Activated naive CD8-positive, alpha-beta T cell treated with anti-CD3 and anti-CD28 coated beads for 36 hours (primary cell): ENCODE measurements at regions not wholly inside any gene's neighbourhood (a gene's known extent, or its start where the extent isn't known, plus 50 kb on each side); places are given as distances from the start of the nearest gene placed in this dataset.
A peak's percentile ranks its signal among the peaks of the same experiment; 100 is the strongest.

Experiments used
- DNase-seq: peaks from one replicate; pipeline ENCODE4 v3.0.0; 2021
- H3K27ac Mint-ChIP-seq: one replicate; pipeline ENCODE4 v1.8.0; 2022; ENCODE audit warnings: mild to moderate bottlenecking, moderate library complexity, mixed read lengths
- H3K27me3 Mint-ChIP-seq: one replicate; pipeline ENCODE4 v1.8.0; 2022; ENCODE audit warnings: mild to moderate bottlenecking, mixed read lengths
- H3K36me3 Mint-ChIP-seq: one replicate; pipeline ENCODE4 v1.8.0; 2021; ENCODE audit warnings: mild to moderate bottlenecking, mixed read lengths
- H3K4me1 Mint-ChIP-seq: one replicate; pipeline ENCODE4 v1.8.0; 2021; ENCODE audit warnings: mixed read lengths
- H3K4me3 Mint-ChIP-seq: one replicate; pipeline ENCODE4 v1.8.0; 2022; ENCODE audit warnings: mild to moderate bottlenecking, moderate library complexity, mixed read lengths
- H3K9me3 Mint-ChIP-seq: one replicate; pipeline ENCODE4 v1.8.0; 2022; ENCODE audit warnings: mixed read lengths

DNA sequence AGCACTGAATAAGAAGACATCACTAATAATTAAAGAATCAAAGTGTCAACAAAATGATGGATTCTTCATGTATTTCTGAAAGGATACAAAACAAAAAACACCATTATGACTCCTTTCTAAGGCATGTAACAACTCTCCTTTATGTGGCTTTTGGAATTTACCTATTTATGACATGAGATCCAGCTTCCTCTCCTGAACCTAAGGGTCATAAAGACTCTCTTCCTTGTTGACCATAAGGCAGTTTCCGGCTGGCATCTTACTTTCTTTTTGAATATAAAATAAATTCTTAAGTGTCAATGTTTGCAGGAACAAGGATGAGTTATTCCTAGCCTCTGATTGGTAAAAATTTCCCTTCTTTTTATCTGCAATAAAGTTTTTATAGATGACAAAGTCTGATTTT, 111.1 kb upstream of the GRPR start:
- DNase-seq: no peak

DNA sequence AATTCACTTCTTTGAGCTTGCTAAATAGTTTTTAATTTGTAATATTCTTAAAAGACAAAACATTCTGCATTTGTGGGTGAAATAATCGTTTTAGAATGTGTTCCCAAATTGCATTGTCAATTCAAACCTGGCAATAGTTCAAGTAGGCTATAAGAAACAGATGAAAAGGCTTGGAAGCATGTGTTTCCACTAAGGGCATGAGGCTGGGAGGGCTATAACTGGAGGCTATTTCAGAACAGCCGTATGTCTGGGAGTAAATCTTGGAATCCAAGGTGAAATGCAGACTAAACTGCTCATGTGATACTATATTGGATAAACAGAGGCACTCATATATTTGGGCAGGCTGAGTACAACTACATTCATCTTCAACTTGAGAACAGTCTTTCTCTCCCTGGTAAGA, 117.4 kb upstream of the GRPR start:
- Mint-ChIP-seq H3K9me3 (no peaks in the 10 kb centered on the region), H3K27ac (no peak overlapping the region), H3K4me3 (no peak overlapping the region), H3K36me3 (no peaks in the 10 kb centered on the region), H3K4me1 (no peaks in the 10 kb centered on the region), H3K27me3 (peaks cover 4% of the 10 kb centered on the region)
- no peak for DNase-seq

More for the DNA sequence above, 111.1 kb upstream of the GRPR start:
- H3K9me3 Mint-ChIP-seq: no peaks in the 10 kb centered on the region
- no peaks in the 10 kb centered on the region for H3K27me3 Mint-ChIP-seq
- H3K4me1 Mint-ChIP-seq: no peaks in the 10 kb centered on the region
- H3K36me3 Mint-ChIP-seq: no peaks in the 10 kb centered on the region
- H3K27ac Mint-ChIP-seq: no peak overlapping the region
- no peak overlapping the region for H3K4me3 Mint-ChIP-seq

DNA sequence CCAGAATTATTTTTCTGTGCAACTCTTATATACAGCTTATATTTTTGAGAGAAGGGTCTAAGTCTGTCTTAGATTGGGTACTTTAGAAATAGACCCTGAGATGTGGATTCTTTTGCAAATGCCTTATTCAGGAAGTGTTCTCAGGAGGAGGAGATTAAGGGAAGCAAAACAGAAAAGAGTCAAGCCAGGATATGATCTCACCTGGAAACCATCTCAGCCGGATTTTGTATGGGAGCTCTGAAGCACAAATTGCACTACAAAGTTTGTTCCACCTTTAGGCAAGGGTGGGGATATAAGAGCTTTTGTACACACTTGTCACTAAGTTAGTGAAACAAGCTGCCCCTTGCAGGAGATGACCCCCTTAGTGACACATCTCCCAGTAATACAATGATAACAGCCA, 121.2 kb upstream of the GRPR start:
- no peaks in the 10 kb centered on the region for H3K9me3 Mint-ChIP-seq
- H3K4me1 Mint-ChIP-seq: no peaks in the 10 kb centered on the region
- no peak overlapping the region for H3K4me3 Mint-ChIP-seq
- no peak overlapping the region for H3K27ac Mint-ChIP-seq
- DNase-seq: no peak
- H3K27me3 Mint-ChIP-seq: peaks cover 4% of the 10 kb centered on the region
- no peaks in the 10 kb centered on the region for H3K36me3 Mint-ChIP-seq

DNA sequence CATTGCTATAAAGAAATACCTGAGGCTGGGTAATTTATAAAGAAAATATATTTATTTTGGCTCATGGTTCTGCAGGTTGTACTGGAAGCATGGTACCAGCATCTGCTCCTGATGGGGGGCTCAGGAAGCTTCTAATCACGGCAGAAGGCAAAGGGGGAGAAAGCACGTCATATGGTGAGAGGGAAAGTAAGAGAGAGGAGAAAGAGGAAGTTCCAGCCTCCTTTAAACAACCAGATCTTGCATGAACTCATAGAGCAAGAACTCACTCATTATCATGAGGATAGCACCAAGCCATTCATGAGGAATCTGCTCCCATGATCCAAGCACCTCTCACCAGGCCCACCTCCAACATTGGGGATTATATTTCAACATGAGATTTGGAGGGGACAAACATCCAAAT, 125.0 kb upstream of the GRPR start:
- Mint-ChIP-seq H3K9me3 (peaks cover 5% of the 10 kb centered on the region), H3K36me3 (no peaks in the 10 kb centered on the region), H3K4me3 (no peak overlapping the region), H3K27me3 (peaks cover 9% of the 10 kb centered on the region), H3K27ac (no peak overlapping the region), H3K4me1 (no peaks in the 10 kb centered on the region)
- no peak for DNase-seq

DNA sequence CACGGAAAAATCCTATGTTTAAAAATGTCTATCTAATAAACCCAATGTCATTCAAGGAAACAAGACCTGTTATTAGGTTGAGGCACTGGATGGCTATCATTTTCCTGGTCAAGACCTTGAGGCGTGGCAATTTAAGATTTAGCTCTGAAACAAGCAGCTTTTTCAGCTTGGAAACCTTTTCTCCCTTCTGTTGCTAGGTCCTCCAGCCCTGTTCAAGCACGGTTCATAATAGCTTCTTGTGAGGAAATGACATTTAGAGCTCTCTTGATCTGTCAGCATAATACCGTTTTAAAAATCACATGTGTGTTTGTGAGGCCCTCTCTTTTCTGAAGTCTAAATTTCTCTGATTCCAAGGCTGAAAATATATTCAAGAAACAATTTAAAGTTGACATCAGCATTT, 133.6 kb upstream of the GRPR start:
- Mint-ChIP-seq H3K4me3 (no peak overlapping the region), H3K4me1 (peaks cover 4% of the 10 kb centered on the region), H3K27me3 (peaks cover 4% of the 10 kb centered on the region), H3K9me3 (peaks cover 9% of the 10 kb centered on the region), H3K36me3 (peaks cover 2% of the 10 kb centered on the region), H3K27ac (no peak overlapping the region)
- DNase-seq: no peak

DNA sequence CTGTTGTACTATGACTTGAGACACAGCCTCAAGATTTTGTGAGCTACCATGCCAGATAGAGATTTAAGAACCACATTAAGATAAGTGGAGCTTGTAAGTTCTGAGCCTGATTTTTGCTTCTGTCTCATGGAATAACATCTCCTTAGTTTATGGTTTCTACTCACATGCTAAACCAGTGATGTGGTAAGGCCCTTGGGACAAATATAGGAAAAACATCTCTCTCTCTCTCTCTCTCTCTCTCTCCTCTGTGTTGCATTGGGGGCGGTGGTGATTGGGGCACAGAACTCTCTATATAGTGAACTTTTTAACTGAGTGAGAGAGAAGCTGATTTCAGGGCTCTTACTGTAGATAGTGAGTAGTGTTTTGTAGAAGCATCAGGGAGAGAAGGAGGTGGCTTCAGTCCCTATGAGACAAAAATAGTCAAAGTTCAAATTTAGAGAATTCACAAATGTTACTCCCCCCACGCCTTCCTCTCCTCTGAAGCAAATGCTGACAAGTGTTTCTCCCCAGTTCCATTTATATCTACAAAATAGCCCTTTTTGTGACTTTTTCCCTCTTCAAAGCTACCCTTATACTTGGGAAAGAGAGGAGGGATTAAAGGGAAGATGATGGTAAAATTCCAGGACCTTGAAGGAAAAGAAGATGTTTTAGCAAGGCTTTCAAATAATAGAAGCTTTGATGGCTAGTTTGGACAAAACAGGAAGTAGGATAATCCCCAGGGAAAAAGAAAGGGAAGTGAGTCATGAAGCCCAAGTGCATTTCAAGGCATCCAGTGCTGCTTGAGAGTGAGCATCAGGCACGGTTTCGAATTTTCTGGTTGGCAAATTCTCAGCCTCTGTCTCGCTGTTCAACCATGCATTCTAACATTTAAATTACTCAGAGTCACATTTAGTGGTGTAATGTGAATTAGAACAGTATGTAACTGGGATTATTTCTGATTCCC, 134.3 kb upstream of the AP1S2 start:
- peaks cover 4% of the 10 kb centered on the region for H3K4me1 Mint-ChIP-seq
- no peak overlapping the region for H3K4me3 Mint-ChIP-seq
- H3K36me3 Mint-ChIP-seq: peaks cover 2% of the 10 kb centered on the region
- H3K9me3 Mint-ChIP-seq: peaks cover 6% of the 10 kb centered on the region
- H3K27me3 Mint-ChIP-seq: peaks cover under 1% of the 10 kb centered on the region
- H3K27ac Mint-ChIP-seq: no peak overlapping the region
- DNase-seq: no peak

DNA sequence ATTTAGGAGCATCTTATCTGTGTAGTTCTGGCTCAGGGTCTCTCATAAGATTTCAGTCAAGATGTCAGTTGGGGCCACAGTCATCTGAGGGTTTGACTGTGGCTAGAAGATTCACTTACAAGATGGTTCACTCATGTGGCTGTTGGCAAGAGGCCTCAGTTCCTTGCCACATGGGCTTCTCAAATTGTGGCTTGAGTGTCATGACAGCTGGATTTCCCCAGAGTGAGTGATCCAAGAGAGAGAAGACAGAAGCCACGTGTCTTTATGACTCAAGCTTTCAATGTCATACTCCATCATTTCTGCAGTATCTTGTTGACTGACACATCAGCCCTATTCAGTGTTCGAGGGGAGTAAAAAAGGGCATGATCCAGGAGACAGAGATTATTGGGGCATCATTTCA, 131.3 kb upstream of the AP1S2 start:
- H3K4me3 Mint-ChIP-seq: no peak overlapping the region
- no peak overlapping the region for H3K27ac Mint-ChIP-seq
- H3K27me3 Mint-ChIP-seq: no peaks in the 10 kb centered on the region
- peaks cover 6% of the 10 kb centered on the region for H3K9me3 Mint-ChIP-seq
- peaks cover 4% of the 10 kb centered on the region for H3K4me1 Mint-ChIP-seq
- DNase-seq: peak; percentile 11
- H3K36me3 Mint-ChIP-seq: peaks cover 2% of the 10 kb centered on the region

DNA sequence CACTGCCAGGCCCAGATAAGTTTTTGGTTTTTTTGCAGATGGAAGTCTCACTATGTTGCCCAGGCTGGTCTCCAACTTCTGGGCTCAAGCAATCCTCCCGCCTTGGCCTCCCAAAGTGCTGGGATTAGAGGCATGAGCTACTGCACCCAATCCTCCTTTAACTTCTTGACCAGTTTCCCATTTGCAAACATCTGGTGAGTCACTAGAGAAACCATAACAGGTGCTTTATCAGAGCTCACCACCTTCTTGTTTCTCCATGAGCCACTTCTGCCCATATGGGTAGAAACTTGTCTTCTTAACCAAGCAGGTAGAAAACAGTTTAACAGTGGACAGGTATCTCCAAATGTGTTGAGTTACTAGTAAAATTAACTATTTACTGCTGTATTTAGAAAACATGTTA, 128.4 kb upstream of the AP1S2 start:
- Mint-ChIP-seq H3K4me1 (peaks cover 4% of the 10 kb centered on the region), H3K27ac (no peak overlapping the region), H3K4me3 (no peak overlapping the region), H3K9me3 (peaks cover 6% of the 10 kb centered on the region), H3K27me3 (no peaks in the 10 kb centered on the region), H3K36me3 (peaks cover 2% of the 10 kb centered on the region)
- DNase-seq: no peak

DNA sequence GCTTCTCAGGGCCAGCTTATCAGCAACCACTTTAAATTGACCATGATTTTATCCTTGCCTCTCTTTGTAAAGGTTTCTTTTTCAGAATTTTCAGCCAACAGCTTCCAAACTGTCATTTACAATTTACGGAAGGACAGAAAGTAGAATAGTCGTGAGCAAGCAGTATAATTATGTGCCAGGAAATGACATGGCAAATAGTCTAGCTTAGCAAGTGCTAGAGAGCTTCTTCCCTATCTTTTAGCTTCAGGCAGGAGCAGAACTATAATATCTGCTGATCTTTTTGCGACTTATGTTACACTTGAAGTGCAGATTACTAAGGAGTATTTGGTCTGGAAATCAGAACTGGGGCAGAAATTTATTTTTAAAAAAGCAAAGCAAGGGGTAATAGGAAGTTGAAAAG, 123.0 kb upstream of the AP1S2 start:
- Mint-ChIP-seq H3K36me3 (no peaks in the 10 kb centered on the region), H3K4me3 (no peak overlapping the region), H3K4me1 (peaks cover 6% of the 10 kb centered on the region), H3K27ac (no peak overlapping the region), H3K27me3 (no peaks in the 10 kb centered on the region), H3K9me3 (no peaks in the 10 kb centered on the region)
- no peak for DNase-seq

DNA sequence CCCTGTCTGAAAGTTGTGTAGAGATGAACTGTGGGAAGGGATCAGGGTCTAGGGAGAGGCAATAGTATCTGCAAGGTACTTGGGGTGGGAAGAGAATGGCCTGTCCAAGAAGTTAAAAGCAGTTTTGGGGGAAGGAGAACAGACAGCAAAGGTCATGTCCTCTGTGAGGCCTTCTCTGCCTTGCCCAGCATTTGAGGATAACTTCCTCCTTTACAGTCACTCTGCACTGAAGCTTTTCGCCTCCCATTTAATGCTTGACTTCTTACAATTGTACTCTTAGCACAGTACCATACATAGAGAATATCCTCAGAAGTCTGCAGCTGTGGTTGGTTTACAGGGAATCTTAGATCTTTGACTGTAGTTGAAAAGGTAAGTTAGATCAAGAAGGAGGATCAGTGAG, 121.8 kb upstream of the AP1S2 start:
- no peaks in the 10 kb centered on the region for H3K36me3 Mint-ChIP-seq
- no peak for DNase-seq
- H3K9me3 Mint-ChIP-seq: no peaks in the 10 kb centered on the region
- H3K4me3 Mint-ChIP-seq: no peak overlapping the region
- no peaks in the 10 kb centered on the region for H3K27me3 Mint-ChIP-seq
- H3K27ac Mint-ChIP-seq: no peak overlapping the region
- peaks cover 7% of the 10 kb centered on the region for H3K4me1 Mint-ChIP-seq

DNA sequence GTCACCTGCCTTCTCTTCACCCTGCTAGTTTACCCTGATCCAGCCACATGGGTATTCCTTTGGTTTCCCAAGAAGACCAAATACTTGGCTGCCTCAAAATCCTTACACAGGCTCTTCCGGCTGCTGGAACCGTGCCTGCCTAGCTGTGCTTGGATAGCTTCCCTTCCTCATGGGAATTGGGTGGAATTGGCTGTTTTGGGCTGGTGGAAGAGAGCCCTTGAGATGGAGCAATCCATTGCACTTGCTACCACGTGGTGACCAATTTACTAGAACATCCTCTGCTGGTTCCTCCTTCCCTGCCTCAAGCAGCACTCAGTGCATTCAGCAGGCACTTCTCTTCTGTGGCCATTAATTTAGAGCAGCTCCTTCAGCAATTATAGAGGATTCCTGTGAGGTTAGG, 119.3 kb upstream of the AP1S2 start:
- Mint-ChIP-seq H3K4me1 (peaks cover 7% of the 10 kb centered on the region), H3K27ac (no peak overlapping the region), H3K27me3 (no peaks in the 10 kb centered on the region), H3K36me3 (no peaks in the 10 kb centered on the region), H3K4me3 (no peak overlapping the region), H3K9me3 (no peaks in the 10 kb centered on the region)
- DNase-seq: no peak

DNA sequence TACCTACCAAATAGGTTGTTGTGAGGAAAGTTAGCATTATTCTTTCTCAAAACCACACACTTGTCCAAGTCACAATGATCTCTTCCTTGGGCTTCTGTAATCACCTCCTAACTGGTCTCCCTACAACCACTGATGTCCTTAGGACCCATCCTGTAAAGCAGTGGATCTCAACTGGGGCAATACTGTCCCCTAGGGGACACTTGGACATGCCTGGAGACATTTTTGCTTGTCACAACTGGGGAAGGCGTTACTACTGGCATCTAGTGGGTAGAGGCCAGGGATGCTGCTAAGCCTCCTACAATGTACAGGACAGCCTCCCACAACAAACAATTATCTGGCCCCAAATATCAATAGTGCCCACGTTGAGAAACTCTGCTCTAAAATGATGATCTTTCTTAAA, 118.7 kb upstream of the AP1S2 start:
- H3K9me3 Mint-ChIP-seq: no peaks in the 10 kb centered on the region
- no peaks in the 10 kb centered on the region for H3K36me3 Mint-ChIP-seq
- no peak overlapping the region for H3K4me3 Mint-ChIP-seq
- no peak overlapping the region for H3K27ac Mint-ChIP-seq
- H3K27me3 Mint-ChIP-seq: no peaks in the 10 kb centered on the region
- peak; percentile 3 for DNase-seq
- peaks cover 7% of the 10 kb centered on the region for H3K4me1 Mint-ChIP-seq

DNA sequence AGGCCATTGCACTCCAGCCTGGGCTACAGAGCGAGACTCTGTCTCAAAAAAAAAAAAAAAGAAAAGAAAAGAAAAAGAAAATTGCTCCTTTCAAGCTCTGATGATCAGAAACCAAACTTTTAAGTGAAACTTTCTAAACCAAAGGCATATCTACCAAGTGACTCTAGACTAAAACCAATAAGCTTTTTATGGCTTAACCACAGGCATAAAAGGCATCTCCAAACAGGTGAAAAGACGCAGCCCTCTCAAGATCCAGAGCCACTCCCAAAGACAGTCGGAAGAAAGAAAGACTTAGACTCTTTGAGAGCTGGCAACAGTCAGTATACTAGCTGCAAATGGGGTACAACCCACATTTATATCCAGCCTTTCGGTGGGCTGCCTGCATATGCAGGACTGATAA, 117.1 kb upstream of the AP1S2 start:
- DNase-seq: no peak
- H3K27me3 Mint-ChIP-seq: no peaks in the 10 kb centered on the region
- H3K9me3 Mint-ChIP-seq: no peaks in the 10 kb centered on the region
- H3K27ac Mint-ChIP-seq: no peak overlapping the region
- H3K4me1 Mint-ChIP-seq: peaks cover 6% of the 10 kb centered on the region
- no peak overlapping the region for H3K4me3 Mint-ChIP-seq
- H3K36me3 Mint-ChIP-seq: no peaks in the 10 kb centered on the region

DNA sequence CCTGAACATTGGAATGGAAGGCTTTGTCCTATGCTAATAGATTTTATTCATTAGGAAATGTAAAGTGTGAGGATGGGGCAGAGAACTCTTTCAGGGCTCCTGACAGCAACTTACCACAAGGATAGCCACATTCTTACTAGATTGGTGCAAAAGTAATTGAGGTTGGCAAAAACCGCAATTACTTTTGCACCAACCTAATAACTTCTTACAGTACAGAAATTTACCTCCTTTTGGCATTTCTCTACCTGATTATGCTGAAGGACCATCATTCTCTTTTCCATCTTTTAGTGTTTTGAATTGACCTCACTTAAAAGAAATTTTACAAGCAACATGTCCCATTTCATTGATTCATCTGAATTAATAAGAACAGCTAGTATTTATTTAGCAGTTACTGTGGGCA, 109.2 kb upstream of the AP1S2 start:
- no peaks in the 10 kb centered on the region for H3K9me3 Mint-ChIP-seq
- no peaks in the 10 kb centered on the region for H3K36me3 Mint-ChIP-seq
- H3K27me3 Mint-ChIP-seq: no peaks in the 10 kb centered on the region
- no peaks in the 10 kb centered on the region for H3K4me1 Mint-ChIP-seq
- H3K4me3 Mint-ChIP-seq: no peak overlapping the region
- H3K27ac Mint-ChIP-seq: no peak overlapping the region
- no peak for DNase-seq

DNA sequence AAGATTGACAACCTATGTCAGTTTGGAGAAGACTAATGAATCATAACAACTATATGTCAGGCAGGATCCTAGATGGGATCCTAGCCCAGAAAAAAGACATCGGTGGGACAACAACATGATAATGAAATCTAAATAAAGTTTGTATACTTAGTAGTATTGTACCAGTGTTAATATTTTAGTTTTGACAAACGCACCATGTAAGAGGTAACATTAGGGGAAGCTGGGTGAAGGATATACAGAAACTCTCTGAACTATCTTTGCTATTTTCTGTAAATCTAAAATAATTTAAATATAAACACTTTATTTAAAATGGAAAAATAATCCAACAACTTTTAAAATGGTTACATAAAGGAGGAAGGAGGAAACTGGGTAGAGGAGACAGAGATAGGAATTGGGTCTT, 105.6 kb upstream of the AP1S2 start:
- no peak overlapping the region for H3K4me3 Mint-ChIP-seq

DNA sequence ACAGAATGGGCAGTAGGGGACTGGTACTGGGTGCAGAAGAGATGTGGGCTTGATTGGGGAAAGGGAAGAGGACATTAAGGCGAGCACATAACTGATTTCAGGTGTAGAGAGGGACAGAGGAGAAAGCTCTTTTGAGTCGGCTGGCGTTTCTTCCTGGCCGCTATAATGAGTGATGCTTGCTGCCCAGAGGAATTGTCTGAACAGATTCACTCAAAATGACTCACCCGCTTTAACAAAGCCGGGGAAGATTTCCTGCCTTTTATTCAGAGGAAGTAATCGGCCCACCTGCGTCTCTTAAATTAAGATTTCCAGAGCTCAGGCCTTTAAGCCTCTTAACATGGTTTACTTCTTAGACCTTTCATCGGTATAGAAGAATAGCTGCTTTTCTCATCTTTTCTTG, 102.1 kb upstream of the AP1S2 start:
- Mint-ChIP-seq H3K36me3 (no peaks in the 10 kb centered on the region), H3K4me3 (no peak overlapping the region)

More for the DNA sequence above, 105.6 kb upstream of the AP1S2 start:
- Mint-ChIP-seq H3K27me3 (no peaks in the 10 kb centered on the region), H3K27ac (no peak overlapping the region), H3K36me3 (no peaks in the 10 kb centered on the region), H3K4me1 (no peaks in the 10 kb centered on the region), H3K9me3 (no peaks in the 10 kb centered on the region)
- DNase-seq: no peak

More for the DNA sequence above, 102.1 kb upstream of the AP1S2 start:
- no peaks in the 10 kb centered on the region for H3K27me3 Mint-ChIP-seq
- DNase-seq: no peak
- no peaks in the 10 kb centered on the region for H3K4me1 Mint-ChIP-seq
- no peak overlapping the region for H3K27ac Mint-ChIP-seq
- H3K9me3 Mint-ChIP-seq: no peaks in the 10 kb centered on the region
